Vagina (tissue), 2 donors: ENCODE measurements at regions not wholly inside any gene's neighbourhood (a gene's known extent, or its start where the extent isn't known, plus 50 kb on each side); places are given as distances from the start of the nearest gene placed in this dataset.

Experiments used
- DNase-seq, 2 donors: peaks; one replicate each; pipeline ENCODE4 v3.0.0-alpha.2; 2017; ENCODE audit errors: extremely low spot score in 2 of 2
- H3K27ac ChIP-seq: fragments of 200-600 bp; sonication (generic); one replicate; pipeline ENCODE4 v1.5.1; 2019
- H3K27me3 ChIP-seq: fragments of 200-600 bp; sonication (generic); one replicate; pipeline ENCODE4 v1.5.1; 2019
- H3K36me3 ChIP-seq, 2 donors: fragments of 200-600 bp; sonication (generic); one replicate each; pipeline ENCODE4 v1.5.1; 2017 to 2019
- H3K4me1 ChIP-seq: fragments of 200-600 bp; sonication (generic); one replicate; pipeline ENCODE4 v1.5.1; 2019
- H3K4me3 ChIP-seq, 2 donors: fragments of 200-600 bp; sonication (generic); 1 replicate in 1 of 2; 2 replicates in 1 of 2; pipeline ENCODE4 v1.5.1; 2016 to 2019
- H3K9me3 ChIP-seq: fragments of 200-600 bp; sonication (generic); one replicate; pipeline ENCODE4 v1.5.1; 2019
- POLR2A ChIP-seq, 2 donors: fragments of 450-650 bp; IDR thresholded peaks; one replicate each; pipeline ENCODE4 v1.6.1; 2017; ENCODE audit warnings: antibody characterized with exemption in 2 of 2, mild to moderate bottlenecking in 2 of 2, moderate library complexity in 2 of 2
- POLR2AphosphoS5 ChIP-seq, 2 donors: sonication (generic); formaldehyde crosslinking; IDR thresholded peaks; one replicate each; pipeline ENCODE4 v1.9.0; 2017; ENCODE audit warnings: antibody characterized with exemption in 2 of 2, mild to moderate bottlenecking in 2 of 2, low read depth in 1 of 2; ENCODE audit not compliant: insufficient read depth in 1 of 2
- intact Hi-C: fragments of 100-400 bp; cut with DNase I; formaldehyde crosslinking; loops from one replicate; pipeline ENCODE4 v1.15.1; 2023
- TF ChIP-seq, protein P1 (sequence below), 3 experiments: fragments of 450-650 bp in 2 of 3; fragments of 200-600 bp in 1 of 3; sonication (generic) in 1 of 3; IDR thresholded peaks; one replicate each; pipeline ENCODE4 v1.5.1; 2017 to 2019; ENCODE audit warnings: antibody characterized with exemption in 3 of 3, mild to moderate bottlenecking in 2 of 3, moderate library complexity in 2 of 3

GRCh38 chr5:12385095-12385494, 480.8 kb upstream of the CTNND2 start:
- no peaks in the 10 kb centered on the region for H3K9me3 ChIP-seq
- H3K4me1 ChIP-seq = no peaks in the 10 kb centered on the region
- no peaks in the 10 kb centered on the region for H3K27me3 ChIP-seq
- intact Hi-C loops = no loop called here
- no peak overlapping the region for H3K4me3 ChIP-seq
- TF ChIP-seq, protein P1, sequence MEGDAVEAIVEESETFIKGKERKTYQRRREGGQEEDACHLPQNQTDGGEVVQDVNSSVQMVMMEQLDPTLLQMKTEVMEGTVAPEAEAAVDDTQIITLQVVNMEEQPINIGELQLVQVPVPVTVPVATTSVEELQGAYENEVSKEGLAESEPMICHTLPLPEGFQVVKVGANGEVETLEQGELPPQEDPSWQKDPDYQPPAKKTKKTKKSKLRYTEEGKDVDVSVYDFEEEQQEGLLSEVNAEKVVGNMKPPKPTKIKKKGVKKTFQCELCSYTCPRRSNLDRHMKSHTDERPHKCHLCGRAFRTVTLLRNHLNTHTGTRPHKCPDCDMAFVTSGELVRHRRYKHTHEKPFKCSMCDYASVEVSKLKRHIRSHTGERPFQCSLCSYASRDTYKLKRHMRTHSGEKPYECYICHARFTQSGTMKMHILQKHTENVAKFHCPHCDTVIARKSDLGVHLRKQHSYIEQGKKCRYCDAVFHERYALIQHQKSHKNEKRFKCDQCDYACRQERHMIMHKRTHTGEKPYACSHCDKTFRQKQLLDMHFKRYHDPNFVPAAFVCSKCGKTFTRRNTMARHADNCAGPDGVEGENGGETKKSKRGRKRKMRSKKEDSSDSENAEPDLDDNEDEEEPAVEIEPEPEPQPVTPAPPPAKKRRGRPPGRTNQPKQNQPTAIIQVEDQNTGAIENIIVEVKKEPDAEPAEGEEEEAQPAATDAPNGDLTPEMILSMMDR (IDR thresholded peaks at IDR 0.05) = no peak
- TF ChIP-seq POLR2A (IDR thresholded peaks at IDR 0.05) = no peak
- H3K27ac ChIP-seq = no peak overlapping the region
- H3K36me3 ChIP-seq = no peaks in the 10 kb centered on the region
- DNase-seq = no peak

- intact Hi-C loops = no loop called here
- DNase-seq = no peak
- Histone ChIP-seq H3K4me1 (no peaks in the 10 kb centered on the region), H3K4me3 (no peak overlapping the region), H3K36me3 (no peaks in the 10 kb centered on the region), H3K27me3 (no peaks in the 10 kb centered on the region), H3K9me3 (no peaks in the 10 kb centered on the region), H3K27ac (no peak overlapping the region)
- TF ChIP-seq POLR2AphosphoS5 (IDR thresholded peaks at IDR 0.05; ENCODE audit: insufficient read depth in 1 of 2, low read depth in 1 of 2) (no peak), POLR2A (IDR thresholded peaks at IDR 0.05) (no peak)
- TF ChIP-seq, protein P1 (IDR thresholded peaks at IDR 0.05) = no peak
These were observed 479.8 kb upstream of the CTNND2 start for GRCh38 chr5:12384005-12384404.

GRCh38 chr5:12367973-12368372, 463.7 kb upstream of the CTNND2 start:
- H3K9me3 ChIP-seq = no peaks in the 10 kb centered on the region
- no peak for DNase-seq
- no peak overlapping the region for H3K4me3 ChIP-seq
- H3K4me1 ChIP-seq = no peaks in the 10 kb centered on the region
- H3K36me3 ChIP-seq = no peaks in the 10 kb centered on the region
- intact Hi-C loops = no loop called here
- no peak overlapping the region for H3K27ac ChIP-seq
- H3K27me3 ChIP-seq = no peaks in the 10 kb centered on the region
- TF ChIP-seq, protein P1 (IDR thresholded peaks at IDR 0.05) = no peak
- no peak for TF ChIP-seq POLR2A (IDR thresholded peaks at IDR 0.05)
- TF ChIP-seq POLR2AphosphoS5 (IDR thresholded peaks at IDR 0.05; ENCODE audit: insufficient read depth in 1 of 2, low read depth in 1 of 2) = no peak

DNA sequence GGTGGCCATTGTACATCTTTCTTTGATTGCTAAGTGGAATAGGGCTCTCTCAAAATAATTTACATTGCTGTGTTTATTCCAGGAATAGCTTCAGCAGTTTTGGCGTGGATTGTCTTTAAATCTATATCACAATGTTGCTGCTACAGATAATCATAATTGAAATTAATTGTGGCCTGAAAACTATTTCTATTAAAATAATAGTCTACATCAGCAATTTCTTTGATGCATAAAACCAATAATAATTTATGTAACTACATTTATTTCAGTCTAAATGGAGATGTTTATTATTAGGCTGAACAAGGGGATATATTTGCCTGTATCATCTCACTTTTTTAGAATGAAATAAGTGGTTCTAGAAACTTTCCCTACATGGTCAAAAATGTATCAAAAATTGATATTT, 456.0 kb upstream of the CTNND2 start:
- DNase-seq = no peak
- H3K27me3 ChIP-seq = no peaks in the 10 kb centered on the region
- H3K9me3 ChIP-seq = no peaks in the 10 kb centered on the region
- H3K4me3 ChIP-seq = no peak overlapping the region
- intact Hi-C loops = no loop called here
- no peak for TF ChIP-seq POLR2A (IDR thresholded peaks at IDR 0.05)
- no peaks in the 10 kb centered on the region for H3K4me1 ChIP-seq
- H3K36me3 ChIP-seq = no peaks in the 10 kb centered on the region
- H3K27ac ChIP-seq = no peak overlapping the region

DNA sequence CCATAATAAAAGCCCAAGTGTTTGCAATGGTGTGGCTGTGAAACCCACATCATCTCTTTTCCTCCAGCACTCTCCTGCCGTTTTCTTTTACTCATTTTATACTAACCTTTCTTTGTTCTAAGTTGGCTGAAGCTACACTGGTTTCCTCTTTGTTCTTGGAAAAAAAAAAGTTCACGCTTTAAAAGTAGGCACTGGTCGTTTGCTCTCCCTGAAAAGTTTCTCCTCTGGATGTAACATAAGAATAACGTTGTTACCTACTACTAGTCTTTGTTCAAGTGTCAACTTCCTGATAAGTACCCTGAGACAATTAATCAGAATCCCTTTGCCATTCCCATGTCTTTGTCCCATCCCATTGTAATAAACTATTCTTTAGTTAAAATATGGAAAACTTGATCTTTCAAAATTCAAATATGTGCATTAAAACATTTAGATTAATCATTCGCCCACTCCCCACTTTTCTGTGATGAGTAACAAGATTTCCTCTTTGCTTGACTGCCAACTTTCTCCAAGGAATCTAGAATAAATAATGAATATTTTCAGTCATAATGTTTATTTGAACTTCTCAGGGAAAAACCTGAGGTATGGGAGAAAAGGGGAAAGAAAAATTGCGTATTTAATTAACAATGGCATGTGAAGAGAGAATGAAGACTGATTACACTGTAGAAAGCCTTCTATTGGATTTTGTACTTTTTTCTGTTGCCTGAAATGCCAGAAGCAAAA, 454.3 kb upstream of the CTNND2 start:
- H3K4me3 ChIP-seq = no peak overlapping the region
- no peaks in the 10 kb centered on the region for H3K36me3 ChIP-seq
- no peak for DNase-seq
- no peaks in the 10 kb centered on the region for H3K4me1 ChIP-seq
- H3K9me3 ChIP-seq = no peaks in the 10 kb centered on the region
- H3K27ac ChIP-seq = no peak overlapping the region
- intact Hi-C loops = no loop called here
- TF ChIP-seq, protein P1 (IDR thresholded peaks at IDR 0.05) = no peak
- TF ChIP-seq POLR2A (IDR thresholded peaks at IDR 0.05) (no peak), POLR2AphosphoS5 (IDR thresholded peaks at IDR 0.05; ENCODE audit: insufficient read depth in 1 of 2, low read depth in 1 of 2) (no peak)
- H3K27me3 ChIP-seq = no peaks in the 10 kb centered on the region
